Heart left ventricle (tissue), 16 donors: ENCODE measurements at regions not wholly inside any gene's neighbourhood (a gene's known extent, or its start where the extent isn't known, plus 50 kb on each side); places are given as distances from the start of the nearest gene placed in this dataset.

Experiments used
- ATAC-seq, 4 donors: fragments of 200-7000 bp; cut with Tn5 transposase; one replicate each; pipeline ENCODE4 v1.9.1; 2020 to 2022; ENCODE audit warnings: moderate library complexity in 4 of 4, mild to moderate bottlenecking in 3 of 4, moderate number of reproducible peaks in 1 of 4
- DNase-seq, 5 donors: peaks; one replicate each; pipeline ENCODE4 v3.0.0-alpha.2; 2020
- H3K27ac ChIP-seq, 12 donors: fragments of 200-600 bp; sonication (generic) in 4 of 12; one replicate each; pipeline versions ENCODE4 v1.5.0 to v1.8.0; 2016 to 2022; ENCODE audit warnings: mild to moderate bottlenecking in 2 of 12
- H3K27me3 ChIP-seq, 9 donors: fragments of 200-600 bp; sonication (generic) in 2 of 9; one replicate each; pipeline versions ENCODE4 v1.5.1 to v1.8.0; 2016 to 2022; ENCODE audit warnings: mild to moderate bottlenecking in 3 of 9
- H3K36me3 ChIP-seq, 9 donors: fragments of 200-600 bp; sonication (generic) in 2 of 9; one replicate each; pipeline versions ENCODE4 v1.5.0 to v1.8.0; 2018 to 2022; ENCODE audit warnings: mild to moderate bottlenecking in 2 of 9
- H3K4me1 ChIP-seq, 12 donors: fragments of 200-600 bp; sonication (generic) in 4 of 12; one replicate each; pipeline versions ENCODE4 v1.5.0 to v1.8.0; 2016 to 2022; ENCODE audit warnings: mild to moderate bottlenecking in 3 of 12
- H3K4me3 ChIP-seq, 12 donors: fragments of 200-600 bp; sonication (generic) in 4 of 12; one replicate each; pipeline versions ENCODE4 v1.5.0 to v1.8.0; 2017 to 2022; ENCODE audit warnings: mild to moderate bottlenecking in 9 of 12, moderate library complexity in 4 of 12
- H3K9me3 ChIP-seq, 12 donors: fragments of 200-600 bp; sonication (generic) in 4 of 12; one replicate each; pipeline versions ENCODE4 v1.5.0 to v1.8.0; 2016 to 2022; ENCODE audit warnings: mild to moderate bottlenecking in 1 of 12
- POLR2A ChIP-seq, 2 donors: fragments of 450-650 bp; IDR thresholded peaks; one replicate each; pipeline ENCODE4 v1.6.1; 2017; ENCODE audit warnings: antibody characterized with exemption in 2 of 2, mild to moderate bottlenecking in 2 of 2, moderate library complexity in 2 of 2
- WGBS, 4 donors: extraction: QIAGEN DNeasy Blood & Tissue Kit in 2 of 4; methylation state at CpG; one replicate each; pipeline versions ENCODE4 v1.1.5 to v1.1.7; 2013 to 2018; 5-methylcytosine and 5-hydroxymethylcytosine counted together
- intact Hi-C, 10 donors: fragments of 100-400 bp; cut with DNase I; formaldehyde crosslinking; loops; one replicate each; pipeline versions ENCODE4 v1.11.1 to v1.14.2; 2022
- TF ChIP-seq, protein P1 (sequence below), 12 donors: fragments of 200-600 bp; sonication (generic) in 4 of 12; IDR thresholded peaks; one replicate each; pipeline versions ENCODE4 v1.5.0 to v1.8.0; 2018 to 2022; ENCODE audit warnings: antibody characterized with exemption in 12 of 12, mild to moderate bottlenecking in 5 of 12
- donor health status: ischemic (EF 13 %, LVEDD 7.1; RV severe dilation, severe dysfunction).
- donor health status: healthy with polysubstance abuse.
- donor health status: DM: no; HTN: yes; CAD: no.
- donor health status: DM: no; HTN: no; CAD: no.
- donor health status: ischemic (EF 25% LVEDD 6.9; RV normal size, moderate dysfunction).
- donor health status: ischemic (EF 25% LVEDD 5.7; RV mildly dilated, moderate dysfunction).
- donor health status: healthy.
- donor health status: DM: yes; HTN: yes; CAD: no.
- donor health status: ischemic (EF 35%, LVEDD 5.7; RV mildly dilated, moderate dysfunction).
- donor health status: nonischemic (EF 11% LVEDD 7.7; RV severe dilation, severe dysfunction).
- donor health status: DM: yes; HTN: yes; CAD: no.
- donor health status: PGD.
- donor health status: ischemic (EF 29% LVEDD 5.4; RV normal size, mild dysfunction).
- donor health status: nonischemic (EF 23%, LVEDD 6.1; RV moderate dilation, normal function).

DNA sequence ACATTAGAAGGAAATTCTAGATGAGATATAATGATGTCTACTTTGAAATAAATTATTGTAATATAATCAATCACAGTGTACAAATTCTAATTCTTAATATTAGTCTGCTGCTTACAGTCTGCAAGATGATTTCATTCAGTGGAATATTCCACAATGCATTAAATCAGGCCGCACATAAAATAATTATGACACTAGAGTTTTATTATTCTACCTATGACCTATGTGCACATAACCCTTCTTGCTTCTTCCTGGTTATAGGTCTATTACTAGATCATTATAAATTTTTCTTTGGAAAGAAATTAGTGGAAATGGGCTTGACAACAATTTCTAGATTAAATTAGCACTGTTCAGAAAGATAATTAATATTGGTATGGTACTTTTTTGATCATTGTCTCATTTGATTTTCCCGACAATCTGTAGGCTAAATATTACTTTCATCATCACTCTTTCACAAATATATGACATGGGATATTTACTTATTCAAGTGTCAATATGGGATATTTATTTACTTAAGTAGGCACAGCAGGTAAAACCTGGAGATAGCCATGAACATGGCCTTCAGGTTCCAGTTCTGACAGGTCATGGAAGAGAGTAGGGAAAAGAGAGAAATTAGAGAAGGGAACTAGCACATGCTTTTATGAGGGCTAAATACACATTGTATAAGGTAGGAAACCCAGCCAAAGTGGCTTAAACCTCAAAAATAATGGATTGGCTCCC is 476.4 kb downstream of the TOX3 start:
- no peak overlapping the region for H3K27ac ChIP-seq
- H3K9me3 ChIP-seq, result peaks cover 0 to under 1% (median 0%) of the 10 kb centered on the region in 12 donors
- H3K27me3 ChIP-seq, result no peaks in the 10 kb centered on the region
- no peaks in the 10 kb centered on the region for H3K36me3 ChIP-seq
- no peak for ATAC-seq
- TF ChIP-seq, protein P1, sequence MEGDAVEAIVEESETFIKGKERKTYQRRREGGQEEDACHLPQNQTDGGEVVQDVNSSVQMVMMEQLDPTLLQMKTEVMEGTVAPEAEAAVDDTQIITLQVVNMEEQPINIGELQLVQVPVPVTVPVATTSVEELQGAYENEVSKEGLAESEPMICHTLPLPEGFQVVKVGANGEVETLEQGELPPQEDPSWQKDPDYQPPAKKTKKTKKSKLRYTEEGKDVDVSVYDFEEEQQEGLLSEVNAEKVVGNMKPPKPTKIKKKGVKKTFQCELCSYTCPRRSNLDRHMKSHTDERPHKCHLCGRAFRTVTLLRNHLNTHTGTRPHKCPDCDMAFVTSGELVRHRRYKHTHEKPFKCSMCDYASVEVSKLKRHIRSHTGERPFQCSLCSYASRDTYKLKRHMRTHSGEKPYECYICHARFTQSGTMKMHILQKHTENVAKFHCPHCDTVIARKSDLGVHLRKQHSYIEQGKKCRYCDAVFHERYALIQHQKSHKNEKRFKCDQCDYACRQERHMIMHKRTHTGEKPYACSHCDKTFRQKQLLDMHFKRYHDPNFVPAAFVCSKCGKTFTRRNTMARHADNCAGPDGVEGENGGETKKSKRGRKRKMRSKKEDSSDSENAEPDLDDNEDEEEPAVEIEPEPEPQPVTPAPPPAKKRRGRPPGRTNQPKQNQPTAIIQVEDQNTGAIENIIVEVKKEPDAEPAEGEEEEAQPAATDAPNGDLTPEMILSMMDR (IDR thresholded peaks at IDR 0.05), result no peak
- TF ChIP-seq POLR2A (IDR thresholded peaks at IDR 0.05), result no peak
- peaks cover 0 to 5% (median 0%) of the 10 kb centered on the region in 12 donors for H3K4me1 ChIP-seq
- no peak overlapping the region for H3K4me3 ChIP-seq
- intact Hi-C loops, result loop anchor here in 1 of 10 donors (5.0 kb wide), 1 partner anchor 952 kb away; no protein-coding TSS in a partner anchor
- WGBS, 4 donors, result 90 to 96% (median 94%) methylated on average over 2 of the region's 2 CpGs
- no peak for DNase-seq

DNA sequence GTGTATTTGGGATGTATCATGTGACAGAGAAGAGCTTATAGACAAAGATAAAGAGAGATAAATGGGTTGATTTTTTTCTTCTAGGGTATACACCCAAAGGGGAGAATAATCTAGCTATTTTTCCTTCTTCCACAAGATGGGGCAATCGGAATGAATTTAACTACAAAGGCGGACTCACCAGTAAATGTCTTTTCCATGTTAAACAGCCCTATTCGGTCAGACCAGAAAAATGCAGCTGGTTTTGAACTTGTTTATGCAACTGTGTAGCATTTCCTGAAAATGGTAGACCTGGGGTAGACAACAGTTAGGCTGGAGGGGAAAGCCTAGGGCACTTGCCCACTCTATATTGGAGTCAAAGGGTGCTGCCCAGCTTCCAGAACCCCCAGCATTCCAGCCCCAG is 477.1 kb downstream of the TOX3 start:
- 23 to 42% (median 26%) methylated on average over 3 of the region's 3 CpGs for WGBS, 4 donors
- no peaks in the 10 kb centered on the region for H3K36me3 ChIP-seq
- no peak for ATAC-seq
- H3K4me3 ChIP-seq, result no peak overlapping the region
- H3K9me3 ChIP-seq, result peaks cover 0 to 7% (median 0%) of the 10 kb centered on the region in 12 donors
- no peaks in the 10 kb centered on the region for H3K27me3 ChIP-seq
- no peak for TF ChIP-seq POLR2A (IDR thresholded peaks at IDR 0.05)
- TF ChIP-seq, protein P1 (IDR thresholded peaks at IDR 0.05), result peak in 8 of 12 donors; percentile 7 to 44 (median 26)
- intact Hi-C loops, result loop anchor here (2.0 to 10.0 kb wide), 5 partner anchors 122 to 952 kb away; no protein-coding TSS in a partner anchor
- H3K4me1 ChIP-seq, result peaks cover 0 to 5% (median 0%) of the 10 kb centered on the region in 12 donors
- no peak for DNase-seq
- no peak overlapping the region for H3K27ac ChIP-seq

DNA sequence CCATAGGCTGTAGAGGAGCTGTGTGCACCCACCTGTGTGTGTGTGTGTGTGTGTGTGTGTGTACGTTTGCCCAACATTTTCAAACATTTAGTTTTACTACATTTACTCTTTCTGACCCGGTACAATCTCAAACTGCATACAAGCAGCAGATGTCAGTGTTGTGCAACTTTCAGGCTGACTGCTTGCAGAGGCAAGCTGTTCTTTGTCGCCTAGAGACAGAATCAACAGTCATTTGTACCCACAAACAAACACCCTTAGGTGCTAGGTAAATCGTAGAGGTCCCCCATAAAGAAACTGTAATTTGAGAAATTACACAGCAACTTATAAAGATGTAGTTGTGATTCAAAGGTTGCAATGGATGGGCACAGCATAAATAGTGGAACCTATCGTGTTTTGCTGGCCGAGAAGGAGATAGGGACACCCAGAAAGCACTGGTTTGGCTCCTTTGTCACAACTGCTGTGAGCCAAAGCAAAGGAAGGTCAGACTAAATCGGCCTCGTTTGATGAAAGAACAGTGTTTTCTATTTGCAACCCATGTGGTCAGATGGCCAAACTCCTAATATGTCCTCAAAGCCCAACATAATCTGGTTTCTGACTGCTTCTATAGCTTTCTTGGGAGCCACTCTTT is 478.4 kb downstream of the TOX3 start:
- intact Hi-C loops, result loop anchor here (2.0 to 10.0 kb wide), 5 partner anchors 124 to 954 kb away; no protein-coding TSS in a partner anchor
- Histone ChIP-seq H3K36me3 (no peaks in the 10 kb centered on the region), H3K4me3 (no peak overlapping the region), H3K27me3 (no peaks in the 10 kb centered on the region), H3K9me3 (peaks cover 0 to 10% (median 0%) of the 10 kb centered on the region in 12 donors), H3K27ac (no peak overlapping the region), H3K4me1 (peaks cover 0 to 5% (median 0%) of the 10 kb centered on the region in 12 donors)
- peak in 3 of 4 donors; percentile 52 to 71 (median 57) for ATAC-seq
- no peak for DNase-seq
- TF ChIP-seq, protein P1 (IDR thresholded peaks at IDR 0.05), result peak in 8 of 12 donors; percentile 13 to 46 (median 38)
- no peak for TF ChIP-seq POLR2A (IDR thresholded peaks at IDR 0.05)
- 17 to 22% (median 20%) methylated on average over 8 of the region's 8 CpGs for WGBS, 4 donors

DNA sequence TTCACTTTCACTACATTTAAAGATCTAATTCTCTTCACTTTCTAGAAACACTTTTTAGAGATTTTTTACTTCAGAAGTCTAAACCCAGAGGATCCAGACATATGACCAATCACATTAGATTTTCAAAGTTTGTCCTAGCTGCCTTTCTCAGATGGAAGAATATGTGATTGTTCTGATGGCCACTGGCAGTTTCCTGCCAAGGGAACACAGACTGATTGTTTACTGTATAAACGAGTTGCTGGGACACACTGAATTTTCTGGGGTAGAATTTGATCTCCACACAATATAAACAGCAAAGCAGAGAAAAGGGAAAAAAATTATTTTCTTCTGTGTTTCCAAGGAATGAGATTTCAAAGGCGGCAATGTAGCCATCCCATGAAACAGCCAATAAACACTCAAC is 480.0 kb downstream of the TOX3 start:
- DNase-seq, result no peak
- Histone ChIP-seq H3K4me3 (no peak overlapping the region), H3K27ac (no peak overlapping the region), H3K27me3 (no peaks in the 10 kb centered on the region), H3K9me3 (peaks cover 0 to 10% (median 0%) of the 10 kb centered on the region in 12 donors), H3K4me1 (peaks cover 0 to 5% (median 0%) of the 10 kb centered on the region in 12 donors), H3K36me3 (no peaks in the 10 kb centered on the region)
- 51 to 60% (median 54%) methylated on average over 2 of the region's 2 CpGs for WGBS, 4 donors
- intact Hi-C loops, result loop anchor here (5.0 to 10.0 kb wide), 4 partner anchors 125 to 955 kb away; no protein-coding TSS in a partner anchor
- ATAC-seq, result no peak
- TF ChIP-seq, protein P1 (IDR thresholded peaks at IDR 0.05), result no peak
- TF ChIP-seq POLR2A (IDR thresholded peaks at IDR 0.05), result no peak
